Mucosa of gallbladder (tissue), 1 donor: ENCODE measurements at regions not wholly inside any gene's neighbourhood (a gene's known extent, or its start where the extent isn't known, plus 50 kb on each side); places are given as distances from the start of the nearest gene placed in this dataset.
A peak's percentile ranks its signal among the peaks of the same experiment; 100 is the strongest.
"Not testable (repeated sequence)": the region's sequence is repeated elsewhere in the genome, so short reads cannot be mapped to it uniquely, and the experiment has no call there.

Experiments used
- DNase-seq: peaks from one replicate; pipeline ENCODE4 v3.0.0-alpha.2; 2020; ENCODE audit warnings: low spot score
- donor health status: DM: no; HTN: no; CAD: no.

- DNase-seq, result not testable (repeated sequence)
Observed at GRCh38 chr7:119266790-119267189, 1006.2 kb upstream of the KCND2 start.

- peak; percentile 54 for DNase-seq
Observed at GRCh38 chr7:119270045-119270464, 1002.9 kb upstream of the KCND2 start.

- no peak for DNase-seq
Observed at GRCh38 chr7:119270644-119271043, 1002.3 kb upstream of the KCND2 start.

GRCh38 chr7:119271147-119271779 lies 1001.7 kb upstream of the KCND2 start:
- DNase-seq, result no peak

GRCh38 chr7:119281181-119281846 lies 991.7 kb upstream of the KCND2 start:
- no peak for DNase-seq

- DNase-seq, result no peak
Observed at GRCh38 chr7:119283353-119283752, 989.6 kb upstream of the KCND2 start.

GRCh38 chr7:119288416-119288815 lies 984.6 kb upstream of the KCND2 start:
- no peak for DNase-seq

- not testable (repeated sequence) for DNase-seq
Observed at GRCh38 chr7:119300341-119300740, 972.6 kb upstream of the KCND2 start.

- no peak for DNase-seq
Observed at GRCh38 chr7:119320316-119320715, 952.7 kb upstream of the KCND2 start.

GRCh38 chr7:119329715-119330114 lies 943.3 kb upstream of the KCND2 start:
- DNase-seq, result no peak

- no peak for DNase-seq
Observed at GRCh38 chr7:119335405-119335804, 937.6 kb upstream of the KCND2 start.

GRCh38 chr7:119341822-119342221 lies 931.2 kb upstream of the KCND2 start:
- no peak for DNase-seq

- DNase-seq, result no peak
Observed at GRCh38 chr7:119343289-119343688, 929.7 kb upstream of the KCND2 start.

- no peak for DNase-seq
Observed at GRCh38 chr7:119344466-119344865, 928.5 kb upstream of the KCND2 start.

GRCh38 chr7:119348491-119348890 lies 924.5 kb upstream of the KCND2 start:
- DNase-seq, result no peak

- no peak for DNase-seq
Observed at GRCh38 chr7:119350334-119350733, 922.6 kb upstream of the KCND2 start.

GRCh38 chr7:119351320-119351719 lies 921.7 kb upstream of the KCND2 start:
- no peak for DNase-seq

- no peak for DNase-seq
Observed at GRCh38 chr7:119374436-119374835, 898.5 kb upstream of the KCND2 start.

- no peak for DNase-seq
Observed at GRCh38 chr7:119377861-119378260, 895.1 kb upstream of the KCND2 start.

- no peak for DNase-seq
Observed at GRCh38 chr7:119382726-119383125, 890.2 kb upstream of the KCND2 start.

- no peak for DNase-seq
Observed at GRCh38 chr7:119395024-119395423, 878.0 kb upstream of the KCND2 start.

- DNase-seq, result no peak
Observed at GRCh38 chr7:119397156-119397555, 875.8 kb upstream of the KCND2 start.

- no peak for DNase-seq
Observed at GRCh38 chr7:119408596-119408995, 864.4 kb upstream of the KCND2 start.

GRCh38 chr7:119413314-119413805 lies 859.6 kb upstream of the KCND2 start:
- no peak for DNase-seq
